ENCODE measurements at regions not wholly inside any gene's neighbourhood (a gene's known extent, or its start where the extent isn't known, plus 50 kb on each side); places are given as distances from the start of the nearest gene placed in this dataset.

- DNase-seq (ENCODE audit: low read depth in 4 of 4, low spot score in 1 of 4): no peak
These were observed 61.5 kb upstream of the ALKAL2 start for GRCh38 chr2:349390-349789.

GRCh38 chr2:348361-348916, 60.5 kb upstream of the ALKAL2 start:
- no peak for DNase-seq (ENCODE audit: low read depth in 4 of 4, low spot score in 1 of 4)

GRCh38 chr2:344811-345210, 56.9 kb upstream of the ALKAL2 start:
- no peak for DNase-seq (ENCODE audit: low read depth in 4 of 4, low spot score in 1 of 4)

GRCh38 chr2:343355-343754, 55.5 kb upstream of the ALKAL2 start:
- DNase-seq (ENCODE audit: low read depth in 4 of 4, low spot score in 1 of 4): no peak

- DNase-seq (ENCODE audit: low read depth in 4 of 4, low spot score in 1 of 4): no peak
These were observed 54.0 kb upstream of the ALKAL2 start for GRCh38 chr2:341912-342311.

- no peak for DNase-seq (ENCODE audit: low read depth in 4 of 4, low spot score in 1 of 4)
These were observed 53.2 kb upstream of the ALKAL2 start for GRCh38 chr2:341017-341542.
